ENCODE measurements at regions not wholly inside any gene's neighbourhood (a gene's known extent, or its start where the extent isn't known, plus 50 kb on each side); places are given as distances from the start of the nearest gene placed in this dataset.
"Not testable (repeated sequence)": the region's sequence is repeated elsewhere in the genome, so short reads cannot be mapped to it uniquely, and the experiment has no call there.

- no peak for DNase-seq
Observed at GRCh38 chr6:137969874-137970273, 102.8 kb downstream of the TNFAIP3 start.

- peak; percentile 7 for DNase-seq
Observed at GRCh38 chr6:137970368-137970767, 103.3 kb downstream of the TNFAIP3 start.

- no peak for DNase-seq
Observed at GRCh38 chr6:137973201-137973600, 106.1 kb downstream of the TNFAIP3 start.

GRCh38 chr6:137975188-137975940 lies 108.3 kb downstream of the TNFAIP3 start:
- DNase-seq, result peak; percentile 27

GRCh38 chr6:137976430-137976829 lies 109.4 kb downstream of the TNFAIP3 start:
- no peak for DNase-seq

- DNase-seq, result no peak
Observed at GRCh38 chr6:137977206-137977605, 110.1 kb downstream of the TNFAIP3 start.

- DNase-seq, result no peak
Observed at GRCh38 chr6:137977814-137978213, 110.8 kb downstream of the TNFAIP3 start.

GRCh38 chr6:137978252-137978896 lies 111.3 kb downstream of the TNFAIP3 start:
- no peak for DNase-seq

- not testable (repeated sequence) for DNase-seq
Observed at GRCh38 chr6:137979263-137979662, 112.2 kb downstream of the TNFAIP3 start.

- no peak for DNase-seq
Observed at GRCh38 chr6:137980777-137981176, 113.7 kb downstream of the TNFAIP3 start.

- no peak for DNase-seq
Observed at GRCh38 chr6:137981758-137982157, 114.7 kb downstream of the TNFAIP3 start.

GRCh38 chr6:137982418-137983189 lies 115.5 kb downstream of the TNFAIP3 start:
- no peak for DNase-seq

- no peak for DNase-seq
Observed at GRCh38 chr6:137983269-137983668, 116.2 kb downstream of the TNFAIP3 start.

- DNase-seq, result no peak
Observed at GRCh38 chr6:137989664-137990063, 117.6 kb downstream of the PERP start.

- DNase-seq, result no peak
Observed at GRCh38 chr6:137995371-137995770, 111.8 kb downstream of the PERP start.

- no peak for DNase-seq
Observed at GRCh38 chr6:137998461-137999019, 108.7 kb downstream of the PERP start.

GRCh38 chr6:137999815-138000214 lies 107.4 kb downstream of the PERP start:
- no peak for DNase-seq

GRCh38 chr6:138000941-138001340 lies 106.3 kb downstream of the PERP start:
- DNase-seq, result no peak

GRCh38 chr6:138001750-138002349 lies 105.4 kb downstream of the PERP start:
- DNase-seq, result peak; percentile 73

- peak; percentile 64 for DNase-seq
Observed at GRCh38 chr6:138004430-138005287, 102.6 kb downstream of the PERP start.

- no peak for DNase-seq
Observed at GRCh38 chr6:138005846-138006245, 101.4 kb downstream of the PERP start.

- DNase-seq, result peak; percentile 44
Observed at GRCh38 chr6:138007014-138007472, 100.2 kb downstream of the PERP start.
